GM20000 (cell line): ENCODE measurements at regions not wholly inside any gene's neighbourhood (a gene's known extent, or its start where the extent isn't known, plus 50 kb on each side); places are given as distances from the start of the nearest gene placed in this dataset.

Source experiments
- DNase-seq: peaks from one replicate; pipeline ENCODE4 v3.0.0; 2012; ENCODE audit warnings: low spot score
- TF ChIP-seq, protein P1 (sequence below): IDR thresholded peaks from 2 replicates; pipeline ENCODE4 v1.5.1; 2012; ENCODE audit warnings: mild to moderate bottlenecking, control low read depth; ENCODE audit errors: extremely low read depth, missing control alignments

DNA sequence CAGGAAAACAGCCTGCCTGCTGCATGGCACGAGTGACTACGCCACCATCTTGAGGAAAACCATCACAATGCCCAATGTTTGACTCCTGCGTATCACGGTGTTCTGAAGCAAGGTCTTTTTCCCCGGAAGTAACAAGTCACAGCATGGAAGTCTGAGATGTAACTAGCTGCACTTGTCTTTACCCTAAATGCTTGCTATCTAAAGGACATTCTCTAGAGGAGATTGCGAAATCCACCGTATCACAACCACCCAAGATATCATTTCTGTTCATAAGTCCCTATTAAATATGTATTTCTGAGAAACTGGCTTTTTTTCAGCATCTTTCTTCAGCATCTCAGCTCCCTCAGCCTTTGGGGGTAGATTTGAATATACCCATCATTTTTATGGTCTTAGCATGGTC is 1565.1 kb downstream of the ARAP2 start:
- DNase-seq, result no peak
- TF ChIP-seq, protein P1, sequence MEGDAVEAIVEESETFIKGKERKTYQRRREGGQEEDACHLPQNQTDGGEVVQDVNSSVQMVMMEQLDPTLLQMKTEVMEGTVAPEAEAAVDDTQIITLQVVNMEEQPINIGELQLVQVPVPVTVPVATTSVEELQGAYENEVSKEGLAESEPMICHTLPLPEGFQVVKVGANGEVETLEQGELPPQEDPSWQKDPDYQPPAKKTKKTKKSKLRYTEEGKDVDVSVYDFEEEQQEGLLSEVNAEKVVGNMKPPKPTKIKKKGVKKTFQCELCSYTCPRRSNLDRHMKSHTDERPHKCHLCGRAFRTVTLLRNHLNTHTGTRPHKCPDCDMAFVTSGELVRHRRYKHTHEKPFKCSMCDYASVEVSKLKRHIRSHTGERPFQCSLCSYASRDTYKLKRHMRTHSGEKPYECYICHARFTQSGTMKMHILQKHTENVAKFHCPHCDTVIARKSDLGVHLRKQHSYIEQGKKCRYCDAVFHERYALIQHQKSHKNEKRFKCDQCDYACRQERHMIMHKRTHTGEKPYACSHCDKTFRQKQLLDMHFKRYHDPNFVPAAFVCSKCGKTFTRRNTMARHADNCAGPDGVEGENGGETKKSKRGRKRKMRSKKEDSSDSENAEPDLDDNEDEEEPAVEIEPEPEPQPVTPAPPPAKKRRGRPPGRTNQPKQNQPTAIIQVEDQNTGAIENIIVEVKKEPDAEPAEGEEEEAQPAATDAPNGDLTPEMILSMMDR, result no peak

DNA sequence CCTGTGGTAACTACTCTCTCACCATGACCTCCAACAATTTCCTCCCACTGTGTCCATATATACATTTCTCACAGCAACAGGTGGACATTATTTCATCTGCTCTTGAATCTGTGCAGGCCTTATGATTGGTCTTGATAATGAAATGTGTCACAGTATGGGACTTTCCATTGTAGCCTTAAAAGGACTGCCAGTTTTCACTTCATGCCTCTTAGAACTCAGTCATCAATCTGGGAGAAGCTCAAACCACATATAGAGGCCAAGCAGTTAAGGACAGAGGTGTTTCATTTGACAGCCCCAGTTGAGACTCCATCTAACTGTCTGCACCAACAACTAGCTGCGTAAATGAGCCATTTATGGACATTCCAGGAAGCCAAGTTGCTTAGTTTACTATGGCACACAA is 1534.8 kb downstream of the ARAP2 start:
- no peak for DNase-seq
- TF ChIP-seq, protein P1, result no peak

DNA sequence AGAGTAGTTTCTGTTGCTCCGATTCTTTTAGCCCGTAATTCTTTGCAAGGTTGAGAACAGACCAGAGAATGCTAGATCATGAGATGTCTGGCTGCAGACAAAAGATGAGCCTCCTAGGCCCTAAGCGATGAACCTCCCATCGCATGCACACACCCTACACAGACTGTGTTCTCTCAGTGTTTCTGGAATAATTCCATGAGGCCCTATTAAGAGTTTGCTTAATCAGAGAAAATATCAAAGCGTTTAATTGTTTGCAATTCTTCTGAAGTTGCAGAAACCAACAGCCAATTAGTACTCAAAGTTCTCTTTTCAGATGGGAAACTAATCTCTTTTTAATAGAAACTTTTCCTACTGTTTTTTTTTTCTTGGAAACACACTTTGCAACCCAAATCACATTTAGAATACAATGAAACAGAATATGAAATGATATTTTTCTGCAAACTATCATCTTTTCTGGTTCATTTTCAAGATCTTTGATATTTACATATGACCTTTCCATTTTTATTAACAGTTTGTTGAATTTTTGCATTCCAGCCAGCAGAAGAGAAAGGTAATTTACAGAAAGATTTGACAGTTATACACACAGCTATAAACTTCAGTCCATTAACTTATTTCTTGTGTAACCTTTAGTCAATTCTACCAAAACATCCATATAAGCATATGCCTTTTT is 1525.6 kb downstream of the ARAP2 start:
- TF ChIP-seq, protein P1, result no peak
- no peak for DNase-seq

DNA sequence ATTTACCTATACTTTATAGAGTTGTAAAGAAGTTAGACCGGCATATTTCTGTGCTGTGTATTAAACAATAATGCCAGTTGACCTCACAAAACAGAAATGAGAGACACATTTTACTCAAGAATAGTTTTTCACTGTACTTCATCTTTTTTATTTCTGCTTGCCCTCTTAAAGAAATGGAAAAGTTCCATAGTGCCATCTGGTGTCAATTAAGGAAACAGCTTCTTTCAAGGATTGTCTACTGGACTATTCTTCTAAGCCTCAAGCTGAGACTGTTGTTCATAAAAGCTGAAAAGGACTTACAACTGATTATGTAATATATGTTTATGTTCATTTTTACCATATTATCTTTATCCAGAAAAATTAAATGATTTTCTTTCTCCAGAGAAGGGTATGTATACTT is 1523.7 kb downstream of the ARAP2 start:
- DNase-seq, result peak; percentile 3
- TF ChIP-seq, protein P1, result peak; percentile 23

DNA sequence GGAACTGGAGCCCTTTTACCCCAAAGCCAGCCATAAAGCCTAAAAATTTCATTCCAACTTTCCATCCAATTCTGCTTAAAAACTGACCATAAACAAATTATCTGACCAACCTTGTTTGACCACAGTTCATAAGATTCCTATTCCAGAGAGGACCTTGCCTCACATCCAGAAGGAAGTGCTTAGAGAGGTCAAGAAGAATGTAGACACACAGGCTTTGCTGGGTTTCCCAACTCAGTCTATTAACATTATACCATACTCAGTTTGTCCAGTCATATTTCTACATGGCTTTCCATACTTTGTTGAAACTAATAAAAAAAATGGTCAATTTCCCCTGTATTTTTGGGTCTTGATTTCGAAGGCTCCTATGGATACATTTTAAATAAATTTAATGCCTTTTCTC is 1522.5 kb downstream of the ARAP2 start:
- TF ChIP-seq, protein P1, result no peak
- no peak for DNase-seq

DNA sequence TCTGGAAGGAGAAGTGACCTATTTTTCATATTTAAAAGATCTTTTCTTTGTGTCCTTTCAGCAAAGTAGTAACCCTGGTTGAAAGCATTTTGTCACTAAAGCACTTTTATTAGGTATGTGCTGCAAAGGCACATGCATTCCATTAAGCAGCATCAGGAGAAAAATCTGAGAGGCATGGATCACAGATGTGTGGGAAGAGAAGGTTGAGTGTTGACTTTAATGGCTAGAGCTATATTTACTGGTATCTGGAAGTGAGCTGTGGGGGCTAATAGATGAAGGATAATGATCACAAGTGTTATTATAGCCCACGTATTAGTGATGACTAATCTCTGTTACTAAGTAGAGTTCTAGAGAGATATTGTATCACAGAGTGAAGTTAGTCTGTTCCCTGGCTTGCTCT is 1520.7 kb downstream of the ARAP2 start:
- TF ChIP-seq, protein P1, result no peak
- no peak for DNase-seq

DNA sequence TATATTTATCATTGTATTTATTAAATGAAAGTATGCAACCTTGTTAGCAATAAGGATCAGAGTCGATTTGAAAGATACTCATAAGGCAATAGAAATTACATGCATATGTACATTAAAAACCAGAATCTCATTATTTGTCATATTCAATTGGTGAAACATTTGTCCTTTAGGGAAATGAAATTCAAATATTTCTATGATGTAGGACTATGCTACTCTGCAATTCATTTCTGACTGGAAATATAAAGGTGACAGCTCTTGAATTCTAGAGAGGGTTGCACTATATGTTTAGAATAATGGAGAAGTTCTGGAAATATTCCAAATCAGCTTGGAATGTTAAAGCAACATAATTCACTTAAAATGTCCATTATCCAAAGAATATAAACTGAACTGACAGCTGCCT is 1519.8 kb downstream of the ARAP2 start:
- TF ChIP-seq, protein P1, result no peak
- DNase-seq, result no peak
